Osteocyte (in vitro differentiated cells): ENCODE measurements at regions not wholly inside any gene's neighbourhood (a gene's known extent, or its start where the extent isn't known, plus 50 kb on each side); places are given as distances from the start of the nearest gene placed in this dataset.
"Not testable (repeated sequence)": the region's sequence is repeated elsewhere in the genome, so short reads cannot be mapped to it uniquely, and the experiment has no call there.

Experiments used
- DNase-seq: peaks from one replicate; pipeline ENCODE4 v3.0.0; 2021; ENCODE audit warnings: mixed read lengths; ENCODE audit not compliant: unreplicated experiment; ENCODE audit errors: extremely low spot score
- H3K27ac Mint-ChIP-seq: one replicate; pipeline ENCODE4 v1.8.0; 2021; ENCODE audit warnings: mild to moderate bottlenecking, mixed read lengths; ENCODE audit not compliant: unreplicated experiment
- H3K27me3 Mint-ChIP-seq: one replicate; pipeline ENCODE4 v1.8.0; 2021; ENCODE audit warnings: mixed read lengths; ENCODE audit not compliant: unreplicated experiment
- H3K36me3 Mint-ChIP-seq: one replicate; pipeline ENCODE4 v1.8.0; 2021; ENCODE audit warnings: mixed read lengths; ENCODE audit not compliant: unreplicated experiment
- H3K4me1 Mint-ChIP-seq: one replicate; pipeline ENCODE4 v1.8.0; 2021; ENCODE audit warnings: mixed read lengths; ENCODE audit not compliant: unreplicated experiment
- H3K4me3 Mint-ChIP-seq: one replicate; pipeline ENCODE4 v1.8.0; 2021; ENCODE audit warnings: mild to moderate bottlenecking, moderate library complexity, mixed read lengths; ENCODE audit not compliant: unreplicated experiment
- H3K9me3 Mint-ChIP-seq: one replicate; pipeline ENCODE4 v1.8.0; 2021; ENCODE audit warnings: mixed read lengths; ENCODE audit not compliant: unreplicated experiment
- TF ChIP-seq, protein P1 (sequence below): fragments of 200-600 bp; sonication (generic); IDR thresholded peaks from 2 replicates; pipeline ENCODE4 v1.5.0; 2021; ENCODE audit warnings: antibody characterized with exemption, mild to moderate bottlenecking, moderate library complexity

GRCh38 chrX:114051667-114052315 is 532.1 kb upstream of the HTR2C start:
- H3K27me3 Mint-ChIP-seq = no peaks in the 10 kb centered on the region
- no peak for DNase-seq
- H3K9me3 Mint-ChIP-seq = peaks cover 6% of the 10 kb centered on the region
- H3K4me3 Mint-ChIP-seq = no peak overlapping the region
- H3K36me3 Mint-ChIP-seq = no peaks in the 10 kb centered on the region
- TF ChIP-seq, protein P1, sequence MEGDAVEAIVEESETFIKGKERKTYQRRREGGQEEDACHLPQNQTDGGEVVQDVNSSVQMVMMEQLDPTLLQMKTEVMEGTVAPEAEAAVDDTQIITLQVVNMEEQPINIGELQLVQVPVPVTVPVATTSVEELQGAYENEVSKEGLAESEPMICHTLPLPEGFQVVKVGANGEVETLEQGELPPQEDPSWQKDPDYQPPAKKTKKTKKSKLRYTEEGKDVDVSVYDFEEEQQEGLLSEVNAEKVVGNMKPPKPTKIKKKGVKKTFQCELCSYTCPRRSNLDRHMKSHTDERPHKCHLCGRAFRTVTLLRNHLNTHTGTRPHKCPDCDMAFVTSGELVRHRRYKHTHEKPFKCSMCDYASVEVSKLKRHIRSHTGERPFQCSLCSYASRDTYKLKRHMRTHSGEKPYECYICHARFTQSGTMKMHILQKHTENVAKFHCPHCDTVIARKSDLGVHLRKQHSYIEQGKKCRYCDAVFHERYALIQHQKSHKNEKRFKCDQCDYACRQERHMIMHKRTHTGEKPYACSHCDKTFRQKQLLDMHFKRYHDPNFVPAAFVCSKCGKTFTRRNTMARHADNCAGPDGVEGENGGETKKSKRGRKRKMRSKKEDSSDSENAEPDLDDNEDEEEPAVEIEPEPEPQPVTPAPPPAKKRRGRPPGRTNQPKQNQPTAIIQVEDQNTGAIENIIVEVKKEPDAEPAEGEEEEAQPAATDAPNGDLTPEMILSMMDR = no peak
- H3K27ac Mint-ChIP-seq = no peak overlapping the region
- H3K4me1 Mint-ChIP-seq = no peaks in the 10 kb centered on the region

- Mint-ChIP-seq H3K4me1 (no peaks in the 10 kb centered on the region), H3K9me3 (peaks cover 6% of the 10 kb centered on the region), H3K4me3 (no peak overlapping the region), H3K36me3 (no peaks in the 10 kb centered on the region), H3K27ac (no peak overlapping the region), H3K27me3 (no peaks in the 10 kb centered on the region)
- DNase-seq = no peak
- TF ChIP-seq, protein P1 = no peak
These were observed 533.6 kb upstream of the HTR2C start for GRCh38 chrX:114050075-114050796.

DNA sequence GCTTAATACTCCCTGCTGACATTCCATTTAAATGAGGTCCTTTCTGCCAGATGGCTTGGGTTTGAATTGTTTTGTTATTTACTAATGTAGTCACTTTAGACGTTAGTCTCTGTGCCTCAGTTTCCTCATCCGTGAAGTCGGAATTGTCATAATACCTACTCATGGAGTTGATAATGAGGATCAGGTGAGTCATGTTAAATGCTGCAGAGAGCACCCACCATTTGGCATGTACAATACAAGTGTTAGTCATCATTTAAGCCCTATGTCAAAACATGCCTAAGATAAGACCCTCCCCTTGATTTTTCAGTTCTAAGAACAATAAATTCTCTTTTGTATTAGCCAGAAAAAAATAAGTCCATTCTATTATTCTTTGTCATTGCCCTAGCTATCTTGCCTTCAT is 534.8 kb upstream of the HTR2C start:
- H3K4me1 Mint-ChIP-seq = no peaks in the 10 kb centered on the region
- no peaks in the 10 kb centered on the region for H3K36me3 Mint-ChIP-seq
- peaks cover 3% of the 10 kb centered on the region for H3K9me3 Mint-ChIP-seq
- H3K4me3 Mint-ChIP-seq = no peak overlapping the region
- DNase-seq = no peak
- TF ChIP-seq, protein P1 = no peak
- H3K27me3 Mint-ChIP-seq = no peaks in the 10 kb centered on the region
- no peak overlapping the region for H3K27ac Mint-ChIP-seq

DNA sequence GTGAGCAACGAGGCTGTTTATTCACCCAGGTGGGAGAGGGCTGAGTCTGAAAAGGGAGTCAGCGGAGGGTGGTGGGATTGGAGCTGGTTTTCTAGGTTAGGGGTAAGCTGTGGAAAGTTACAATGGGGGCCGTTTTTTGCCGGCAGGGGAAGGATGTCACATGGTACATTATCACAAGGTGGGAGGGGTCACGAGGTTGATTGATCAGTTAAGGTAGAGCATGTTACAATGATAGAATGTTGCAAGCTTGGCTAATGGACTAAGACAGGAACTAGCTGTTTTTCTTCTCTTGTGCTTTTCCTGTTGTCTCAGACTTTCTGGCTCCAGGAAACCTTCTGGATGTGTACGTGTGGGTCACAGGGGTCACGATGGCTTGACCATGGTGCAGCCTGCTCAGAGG is 536.3 kb upstream of the HTR2C start:
- TF ChIP-seq, protein P1 = no peak
- no peaks in the 10 kb centered on the region for H3K9me3 Mint-ChIP-seq
- H3K27ac Mint-ChIP-seq = no peak overlapping the region
- H3K27me3 Mint-ChIP-seq = no peaks in the 10 kb centered on the region
- no peaks in the 10 kb centered on the region for H3K36me3 Mint-ChIP-seq
- DNase-seq = no peak
- H3K4me1 Mint-ChIP-seq = no peaks in the 10 kb centered on the region
- H3K4me3 Mint-ChIP-seq = no peak overlapping the region

DNA sequence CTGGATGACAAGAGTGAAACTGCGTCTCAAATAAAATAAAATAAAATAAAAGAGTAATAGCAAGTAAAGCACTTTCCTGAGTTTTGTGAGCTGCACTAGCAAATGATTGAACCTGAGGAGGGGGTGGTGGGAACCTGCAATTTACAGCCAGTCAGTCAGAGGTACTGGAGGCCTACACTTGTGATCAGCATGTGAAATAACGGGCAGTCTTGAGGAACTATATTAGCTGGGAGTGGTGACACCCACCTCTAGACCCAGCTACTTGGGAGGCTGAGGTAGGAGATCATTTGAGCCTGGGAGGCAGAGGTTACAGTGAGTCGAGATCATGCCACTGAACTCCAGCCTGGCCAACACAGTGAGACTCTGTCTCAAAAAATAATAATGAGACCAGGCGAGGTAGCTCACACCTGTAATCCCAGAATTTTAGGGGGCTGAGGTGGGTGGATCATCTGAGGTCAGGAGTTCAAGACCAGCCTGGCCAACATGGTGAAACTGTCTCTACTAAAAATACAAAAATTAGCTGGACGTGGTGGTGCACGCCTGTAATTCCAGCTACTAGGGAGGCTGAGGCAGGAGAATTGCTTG is 537.1 kb upstream of the HTR2C start:
- Mint-ChIP-seq H3K27me3 (no peaks in the 10 kb centered on the region), H3K27ac (no peak overlapping the region), H3K9me3 (no peaks in the 10 kb centered on the region), H3K36me3 (no peaks in the 10 kb centered on the region), H3K4me3 (no peak overlapping the region), H3K4me1 (no peaks in the 10 kb centered on the region)
- no peak for DNase-seq
- TF ChIP-seq, protein P1 = no peak

GRCh38 chrX:114041470-114041869 is 542.4 kb upstream of the HTR2C start:
- H3K27me3 Mint-ChIP-seq = peaks cover 16% of the 10 kb centered on the region
- H3K27ac Mint-ChIP-seq, H3K36me3 Mint-ChIP-seq, H3K4me3 Mint-ChIP-seq, H3K9me3 Mint-ChIP-seq, DNase-seq, H3K4me1 Mint-ChIP-seq: not testable (repeated sequence)

DNA sequence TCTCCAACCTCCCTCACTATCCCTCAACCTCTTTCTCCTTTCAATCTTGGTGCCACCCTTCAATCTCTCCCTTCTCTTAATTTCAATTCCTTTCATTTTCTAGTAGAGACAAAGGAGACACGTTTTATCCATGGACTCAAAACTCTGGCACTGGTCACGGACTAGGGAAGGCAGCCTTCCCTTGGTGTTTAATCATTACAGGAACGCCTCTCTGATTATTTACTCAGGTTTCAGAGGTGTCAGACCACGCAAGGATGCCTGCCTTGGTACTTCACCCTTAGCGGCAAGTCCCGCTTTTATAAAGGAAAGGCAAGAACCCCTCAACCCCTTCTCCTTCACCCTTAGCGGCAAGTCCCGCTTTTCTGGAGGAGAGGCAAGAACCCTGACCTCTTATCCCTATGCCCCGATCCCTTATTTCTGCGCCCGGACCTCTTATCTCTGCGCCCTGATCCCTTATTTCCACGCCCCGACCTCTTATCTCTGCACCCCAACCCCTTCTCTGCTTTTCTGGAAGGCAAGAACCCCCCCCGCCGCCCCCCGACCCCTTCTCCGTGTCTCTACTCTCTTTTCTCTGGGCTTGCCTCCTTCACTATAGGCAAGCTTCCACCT is 543.1 kb upstream of the HTR2C start:
- peaks cover 16% of the 10 kb centered on the region for H3K27me3 Mint-ChIP-seq
- H3K4me3 Mint-ChIP-seq, DNase-seq, H3K4me1 Mint-ChIP-seq, H3K9me3 Mint-ChIP-seq, H3K27ac Mint-ChIP-seq, H3K36me3 Mint-ChIP-seq: not testable (repeated sequence)
